AG10803 (cell line): ENCODE measurements at regions not wholly inside any gene's neighbourhood (a gene's known extent, or its start where the extent isn't known, plus 50 kb on each side); places are given as distances from the start of the nearest gene placed in this dataset.

Experiments used
- DNase-seq: peaks from one replicate; pipeline ENCODE4 v3.0.0; 2010; ENCODE audit warnings: low read depth
- H3K4me3 ChIP-seq: 2 replicates; pipeline ENCODE4 v1.5.1; 2011; ENCODE audit warnings: mild to moderate bottlenecking, low read length, control low read depth
- TF ChIP-seq, protein P1 (sequence below): conservative IDR thresholded peaks from 2 replicates; pipeline ENCODE4 v1.5.1; 2011; ENCODE audit warnings: mild to moderate bottlenecking, low read length, control low read depth, inconsistent platforms

DNA sequence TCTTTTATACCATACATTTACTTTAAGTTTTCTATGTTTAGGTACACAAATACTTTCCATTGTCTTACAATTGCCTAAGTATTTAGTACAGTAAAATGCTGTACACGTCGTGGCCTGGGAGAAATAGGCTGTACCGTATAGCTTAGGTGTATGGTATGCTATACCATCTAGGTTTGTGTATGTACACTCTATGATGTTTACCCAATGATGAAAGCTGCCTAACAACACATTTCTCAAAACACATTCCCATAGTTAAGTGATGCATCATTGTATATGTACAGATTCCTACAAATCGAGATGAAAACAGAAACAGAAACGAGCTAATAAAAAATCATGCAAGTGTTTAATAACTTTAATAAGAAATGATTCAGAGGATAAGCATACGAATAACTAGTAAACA lies 51.6 kb downstream of the SPANXA2 start:
- no peak overlapping the region for H3K4me3 ChIP-seq
- DNase-seq, result no peak
- TF ChIP-seq, protein P1, sequence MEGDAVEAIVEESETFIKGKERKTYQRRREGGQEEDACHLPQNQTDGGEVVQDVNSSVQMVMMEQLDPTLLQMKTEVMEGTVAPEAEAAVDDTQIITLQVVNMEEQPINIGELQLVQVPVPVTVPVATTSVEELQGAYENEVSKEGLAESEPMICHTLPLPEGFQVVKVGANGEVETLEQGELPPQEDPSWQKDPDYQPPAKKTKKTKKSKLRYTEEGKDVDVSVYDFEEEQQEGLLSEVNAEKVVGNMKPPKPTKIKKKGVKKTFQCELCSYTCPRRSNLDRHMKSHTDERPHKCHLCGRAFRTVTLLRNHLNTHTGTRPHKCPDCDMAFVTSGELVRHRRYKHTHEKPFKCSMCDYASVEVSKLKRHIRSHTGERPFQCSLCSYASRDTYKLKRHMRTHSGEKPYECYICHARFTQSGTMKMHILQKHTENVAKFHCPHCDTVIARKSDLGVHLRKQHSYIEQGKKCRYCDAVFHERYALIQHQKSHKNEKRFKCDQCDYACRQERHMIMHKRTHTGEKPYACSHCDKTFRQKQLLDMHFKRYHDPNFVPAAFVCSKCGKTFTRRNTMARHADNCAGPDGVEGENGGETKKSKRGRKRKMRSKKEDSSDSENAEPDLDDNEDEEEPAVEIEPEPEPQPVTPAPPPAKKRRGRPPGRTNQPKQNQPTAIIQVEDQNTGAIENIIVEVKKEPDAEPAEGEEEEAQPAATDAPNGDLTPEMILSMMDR, result no peak

DNA sequence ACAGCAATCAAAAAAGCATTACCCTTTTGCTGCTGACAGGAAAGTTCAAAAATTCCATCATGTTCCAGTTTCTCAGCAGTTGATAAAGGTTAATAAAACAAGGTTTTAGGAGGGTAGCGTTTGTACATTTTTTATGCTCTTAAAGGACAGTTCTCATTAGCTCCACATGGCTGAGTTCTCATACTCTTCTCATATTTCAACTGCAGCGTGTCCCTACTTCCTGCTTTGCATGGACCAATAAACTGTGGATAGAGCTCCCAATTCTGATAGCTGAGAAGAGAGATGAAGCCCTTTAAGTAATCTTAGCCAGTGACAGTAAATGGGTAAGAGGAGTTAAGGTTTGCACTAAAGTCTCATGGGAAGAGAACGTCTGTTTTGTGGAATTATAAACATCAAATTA lies 53.5 kb downstream of the SPANXA2 start:
- peak; percentile 0 for DNase-seq
- TF ChIP-seq, protein P1, result no peak
- H3K4me3 ChIP-seq, result no peak overlapping the region
